Stomach (tissue), 4 donors: ENCODE measurements at regions not wholly inside any gene's neighbourhood (a gene's known extent, or its start where the extent isn't known, plus 50 kb on each side); places are given as distances from the start of the nearest gene placed in this dataset.

Experiments
- CTCF ChIP-seq, 7 experiments: fragments of 450-650 bp in 4 of 7; fragments of 200-600 bp in 3 of 7; sonication (generic) in 3 of 7; IDR thresholded peaks; one replicate each; pipeline ENCODE4 v1.5.1; 2016 to 2019; ENCODE audit warnings: antibody characterized with exemption in 7 of 7, control low read depth in 2 of 7, mild to moderate bottlenecking in 1 of 7
- EP300 ChIP-seq: sonication (generic); formaldehyde crosslinking; IDR thresholded peaks from one replicate; pipeline ENCODE4 v1.6.1; 2017; ENCODE audit warnings: antibody characterized with exemption

DNA sequence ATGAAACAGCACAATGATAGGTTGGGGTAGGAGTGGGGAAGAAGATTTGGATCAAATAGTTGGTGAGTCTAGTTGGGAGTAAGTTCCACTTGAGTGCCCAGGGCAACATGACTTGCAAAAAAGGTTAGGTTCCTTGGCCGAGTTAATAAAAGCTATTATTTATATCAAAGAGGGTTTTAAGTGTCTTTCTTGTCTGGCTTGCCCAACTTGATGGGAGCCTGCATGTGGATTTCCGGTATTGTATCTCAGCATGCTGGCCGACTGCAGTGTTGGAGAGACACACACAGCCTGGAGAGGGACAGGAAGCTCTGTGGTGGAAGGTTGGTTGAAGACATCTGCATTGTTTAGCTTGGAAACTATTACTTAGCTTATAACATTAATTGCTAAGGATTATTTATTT lies 449.5 kb upstream of the TBL1XR1 start:
- TF ChIP-seq CTCF (IDR thresholded peaks at IDR 0.05) (no peak), EP300 (no peak)
